ENCODE measurements at regions not wholly inside any gene's neighbourhood (a gene's known extent, or its start where the extent isn't known, plus 50 kb on each side); places are given as distances from the start of the nearest gene placed in this dataset.

GRCh38 chr10:43949351-43949750, 300.7 kb upstream of the ZNF32 start:
- peaks cover 2% of the 10 kb centered on the region; the same call in 1 of the 2 replicates for H3K9me3 ChIP-seq (ENCODE audit: control insufficient read depth, insufficient read depth, low read length)
- H3K4me1 ChIP-seq (ENCODE audit: insufficient read depth, low read length): no peaks in the 10 kb centered on the region
- H3K9ac ChIP-seq (ENCODE audit: low read depth, low read length): no peak overlapping the region
- no peaks in the 10 kb centered on the region for H3K36me3 ChIP-seq (ENCODE audit: insufficient read depth, low read length)

- no peaks in the 10 kb centered on the region for H3K36me3 ChIP-seq (ENCODE audit: insufficient read depth, low read length)
- no peaks in the 10 kb centered on the region for H3K4me1 ChIP-seq (ENCODE audit: insufficient read depth, low read length)
- no peak overlapping the region for H3K9ac ChIP-seq (ENCODE audit: low read depth, low read length)
- H3K9me3 ChIP-seq (ENCODE audit: control insufficient read depth, insufficient read depth, low read length): no peaks in the 10 kb centered on the region
Measured at GRCh38 chr10:43946445-43946844, 297.8 kb upstream of the ZNF32 start.

DNA sequence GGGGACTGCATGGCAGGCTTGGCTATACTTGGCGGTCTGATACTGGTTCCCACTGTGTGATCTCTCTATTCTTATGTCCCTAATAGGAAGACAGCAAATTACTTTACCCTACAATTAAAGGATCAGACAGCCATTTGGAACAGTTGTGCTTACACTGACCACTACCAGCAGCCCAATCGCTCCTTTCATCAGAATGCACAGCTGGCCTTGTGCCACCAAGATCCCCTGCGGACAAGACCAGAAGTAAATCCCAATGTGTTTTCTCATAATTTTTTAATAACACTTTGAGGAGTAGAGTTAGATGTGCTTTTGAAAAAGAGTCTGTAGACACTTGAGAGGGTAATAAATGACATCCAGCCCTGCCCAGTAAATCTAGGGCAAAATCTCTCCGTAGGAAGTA, 297.2 kb upstream of the ZNF32 start:
- Histone ChIP-seq H3K36me3 (ENCODE audit: insufficient read depth, low read length) (no peaks in the 10 kb centered on the region), H3K9ac (ENCODE audit: low read depth, low read length) (no peak overlapping the region), H3K9me3 (ENCODE audit: control insufficient read depth, insufficient read depth, low read length) (no peaks in the 10 kb centered on the region), H3K4me1 (ENCODE audit: insufficient read depth, low read length) (no peaks in the 10 kb centered on the region)

GRCh38 chr10:43945094-43945730, 296.5 kb upstream of the ZNF32 start:
- no peaks in the 10 kb centered on the region for H3K9me3 ChIP-seq (ENCODE audit: control insufficient read depth, insufficient read depth, low read length)
- H3K4me1 ChIP-seq (ENCODE audit: insufficient read depth, low read length): no peaks in the 10 kb centered on the region
- no peaks in the 10 kb centered on the region for H3K36me3 ChIP-seq (ENCODE audit: insufficient read depth, low read length)
- no peak overlapping the region for H3K9ac ChIP-seq (ENCODE audit: low read depth, low read length)

GRCh38 chr10:43944381-43945093, 295.9 kb upstream of the ZNF32 start:
- H3K9me3 ChIP-seq (ENCODE audit: control insufficient read depth, insufficient read depth, low read length): no peaks in the 10 kb centered on the region
- H3K9ac ChIP-seq (ENCODE audit: low read depth, low read length): no peak overlapping the region
- H3K4me1 ChIP-seq (ENCODE audit: insufficient read depth, low read length): no peaks in the 10 kb centered on the region
- no peaks in the 10 kb centered on the region for H3K36me3 ChIP-seq (ENCODE audit: insufficient read depth, low read length)

GRCh38 chr10:43943818-43944360, 295.2 kb upstream of the ZNF32 start:
- Histone ChIP-seq H3K36me3 (ENCODE audit: insufficient read depth, low read length) (no peaks in the 10 kb centered on the region), H3K9ac (ENCODE audit: low read depth, low read length) (no peak overlapping the region), H3K4me1 (ENCODE audit: insufficient read depth, low read length) (no peaks in the 10 kb centered on the region), H3K9me3 (ENCODE audit: control insufficient read depth, insufficient read depth, low read length) (no peaks in the 10 kb centered on the region)

- Histone ChIP-seq H3K36me3 (ENCODE audit: insufficient read depth, low read length) (no peaks in the 10 kb centered on the region), H3K9ac (ENCODE audit: low read depth, low read length) (no peak overlapping the region), H3K4me1 (ENCODE audit: insufficient read depth, low read length) (no peaks in the 10 kb centered on the region), H3K9me3 (ENCODE audit: control insufficient read depth, insufficient read depth, low read length) (no peaks in the 10 kb centered on the region)
Measured at GRCh38 chr10:43943119-43943817, 294.6 kb upstream of the ZNF32 start.

DNA sequence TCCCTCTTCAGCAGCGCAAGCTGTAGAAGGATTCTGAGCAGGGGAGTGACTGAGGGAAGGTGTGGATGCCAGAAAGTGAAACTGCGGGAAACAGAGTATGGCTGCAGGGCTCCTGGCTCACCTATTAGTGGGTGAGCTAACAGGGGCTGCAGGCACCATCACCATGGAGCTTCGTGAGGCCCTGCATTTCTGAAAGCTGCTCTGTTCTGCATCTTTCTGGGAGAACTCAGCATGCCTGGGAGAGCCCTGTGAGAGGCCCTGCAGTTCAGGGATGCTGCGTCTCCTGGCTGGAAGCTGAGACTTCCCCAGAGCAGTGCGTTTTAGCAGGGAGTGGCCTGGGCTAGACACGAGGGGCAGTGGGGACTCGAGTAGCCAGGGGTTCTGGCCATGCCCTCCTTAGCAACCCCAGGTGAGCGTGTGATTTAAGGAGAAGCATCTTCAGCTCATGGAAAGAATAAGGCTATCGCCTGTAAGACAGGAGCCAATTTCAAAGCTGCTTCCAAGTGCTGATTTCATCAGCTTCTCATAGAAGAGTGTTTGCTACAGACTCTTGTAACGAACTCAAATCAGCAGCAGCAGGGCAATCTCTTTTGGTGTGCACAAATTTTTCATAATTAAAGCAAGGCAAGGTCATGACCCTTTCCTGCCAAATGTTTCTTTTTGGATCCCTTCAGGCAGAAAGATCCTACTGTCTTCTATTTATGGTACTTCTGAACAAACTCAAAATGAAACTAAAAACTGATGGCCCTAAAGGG, 293.6 kb upstream of the ZNF32 start:
- Histone ChIP-seq H3K4me1 (ENCODE audit: insufficient read depth, low read length) (no peaks in the 10 kb centered on the region), H3K9ac (ENCODE audit: low read depth, low read length) (no peak overlapping the region), H3K9me3 (ENCODE audit: control insufficient read depth, insufficient read depth, low read length) (no peaks in the 10 kb centered on the region), H3K36me3 (ENCODE audit: insufficient read depth, low read length) (no peaks in the 10 kb centered on the region)

DNA sequence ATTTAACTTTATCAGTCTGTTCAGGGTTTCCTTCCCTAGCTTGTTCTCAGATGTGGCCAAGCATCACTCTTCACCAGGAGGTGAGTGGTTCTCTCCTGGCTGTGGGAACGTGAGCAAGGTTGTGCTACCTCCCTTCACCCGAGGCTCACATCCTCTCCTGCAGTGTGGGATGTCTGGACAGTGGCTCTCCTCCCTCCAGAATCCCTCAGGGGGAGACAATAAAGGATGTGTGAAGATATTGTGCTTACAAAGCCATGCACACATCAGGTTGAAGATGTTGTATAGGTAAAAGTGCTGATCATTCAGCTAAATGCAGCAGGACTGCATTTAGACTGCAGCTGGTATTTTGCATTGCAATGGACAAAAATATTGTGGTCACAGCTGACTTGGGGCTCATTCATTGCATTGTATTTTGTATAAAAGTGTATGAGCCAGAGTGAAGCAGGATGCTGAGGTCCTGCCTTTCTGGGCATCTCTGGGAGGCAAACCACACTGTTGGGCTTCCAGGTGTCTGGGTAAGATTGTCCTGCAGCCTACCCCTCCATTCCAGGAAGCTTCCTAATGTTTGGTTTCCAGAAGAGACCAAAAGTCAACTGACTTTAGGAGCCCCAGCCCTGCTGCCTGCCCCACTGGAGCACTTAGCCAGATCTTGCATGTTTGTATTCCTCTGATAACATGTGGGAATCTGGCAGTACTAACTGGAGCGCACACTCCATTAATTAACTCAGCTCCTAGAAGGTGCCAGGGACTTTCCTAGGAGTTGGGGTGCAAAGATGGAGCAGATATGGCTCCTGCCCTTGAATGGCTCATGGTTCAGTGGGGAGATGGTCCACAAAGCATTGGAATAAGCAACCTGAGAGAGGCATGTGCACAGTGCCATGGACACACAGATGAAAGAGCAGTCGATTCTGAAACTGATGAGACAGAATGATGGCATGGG, 292.5 kb upstream of the ZNF32 start:
- Histone ChIP-seq H3K4me1 (ENCODE audit: insufficient read depth, low read length) (no peaks in the 10 kb centered on the region), H3K9ac (ENCODE audit: low read depth, low read length) (no peak overlapping the region)

DNA sequence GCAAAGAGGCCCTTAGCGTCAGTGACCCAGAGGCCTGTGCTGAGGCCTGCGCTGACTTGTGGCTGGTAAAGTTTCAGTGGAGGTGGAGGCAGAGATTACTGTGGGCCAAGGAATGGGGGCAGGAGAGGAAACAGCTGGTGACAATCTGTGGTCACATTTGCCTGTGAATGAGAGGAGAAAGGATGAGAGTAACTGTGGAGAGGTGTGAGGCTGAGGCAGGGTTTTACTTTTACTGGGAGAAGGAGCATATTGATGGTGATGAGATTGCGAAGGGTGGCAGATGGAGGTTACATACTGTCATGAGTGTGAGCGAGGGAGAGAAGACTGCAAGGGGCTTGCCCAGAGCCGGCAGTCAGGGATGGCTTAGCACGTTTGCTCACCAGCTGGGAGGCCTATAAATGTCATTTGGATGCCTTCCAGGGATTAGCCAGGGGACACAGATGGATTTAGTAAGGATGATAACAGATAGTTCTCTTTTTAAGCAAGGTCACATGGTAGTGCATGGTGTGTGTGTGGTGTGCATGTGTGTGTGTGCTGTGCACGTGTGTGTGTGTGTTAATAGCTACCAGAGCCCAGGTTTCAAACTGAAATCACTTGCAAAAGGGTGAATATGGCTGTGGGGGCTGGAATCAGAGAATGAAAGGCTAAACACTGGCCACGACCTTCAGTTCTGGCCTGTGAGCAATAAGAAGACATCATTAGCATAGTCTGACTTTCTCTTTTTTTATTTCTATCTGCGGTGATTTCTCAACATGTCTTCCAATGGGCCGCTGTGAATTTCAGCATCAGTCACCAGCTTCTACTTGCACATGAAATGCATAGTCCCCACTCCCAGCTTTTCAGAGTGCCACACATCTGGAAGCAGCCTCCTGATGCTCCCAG, 291.5 kb upstream of the ZNF32 start:
- Histone ChIP-seq H3K36me3 (ENCODE audit: insufficient read depth, low read length) (no peaks in the 10 kb centered on the region), H3K9me3 (ENCODE audit: control insufficient read depth, insufficient read depth, low read length) (no peaks in the 10 kb centered on the region), H3K9ac (ENCODE audit: low read depth, low read length) (no peak overlapping the region), H3K4me1 (ENCODE audit: insufficient read depth, low read length) (no peaks in the 10 kb centered on the region)

More for the DNA sequence above, 292.5 kb upstream of the ZNF32 start:
- Histone ChIP-seq H3K36me3 (ENCODE audit: insufficient read depth, low read length) (no peaks in the 10 kb centered on the region), H3K9me3 (ENCODE audit: control insufficient read depth, insufficient read depth, low read length) (no peaks in the 10 kb centered on the region)

GRCh38 chr10:43939389-43939938, 290.8 kb upstream of the ZNF32 start:
- H3K9ac ChIP-seq (ENCODE audit: low read depth, low read length): no peak overlapping the region
- H3K4me1 ChIP-seq (ENCODE audit: insufficient read depth, low read length): no peaks in the 10 kb centered on the region
- H3K36me3 ChIP-seq (ENCODE audit: insufficient read depth, low read length): no peaks in the 10 kb centered on the region
- no peaks in the 10 kb centered on the region for H3K9me3 ChIP-seq (ENCODE audit: control insufficient read depth, insufficient read depth, low read length)

- no peaks in the 10 kb centered on the region for H3K4me1 ChIP-seq (ENCODE audit: insufficient read depth, low read length)
- H3K9me3 ChIP-seq (ENCODE audit: control insufficient read depth, insufficient read depth, low read length): no peaks in the 10 kb centered on the region
- H3K9ac ChIP-seq (ENCODE audit: low read depth, low read length): no peak overlapping the region
- H3K36me3 ChIP-seq (ENCODE audit: insufficient read depth, low read length): no peaks in the 10 kb centered on the region
Measured at GRCh38 chr10:43938810-43939209, 290.1 kb upstream of the ZNF32 start.

Measured in ES-I3 (cell line).